ENCODE measurements at regions not wholly inside any gene's neighbourhood (a gene's known extent, or its start where the extent isn't known, plus 50 kb on each side); places are given as distances from the start of the nearest gene placed in this dataset.
A peak's percentile ranks its signal among the peaks of the same experiment; 100 is the strongest.

GRCh38 chr5:124651663-124652513 is 94.6 kb downstream of the ZNF608 start:
- TF ChIP-seq TAF1 (IDR thresholded peaks at IDR 0.05; ENCODE audit: borderline replicate concordance, insufficient read depth, low read length) (0 out of 2 replicates have a peak, but pooled peaks have one; percentile 23), FOXP2 (optimal IDR thresholded peaks at IDR 0.05; ENCODE audit: borderline replicate concordance, extremely low read depth, extremely low read length, insufficient read depth) (peak; percentile 70), SIN3A (IDR thresholded peaks at IDR 0.05; ENCODE audit: borderline replicate concordance, insufficient read depth, low read length) (no peak), REST (IDR thresholded peaks at IDR 0.05; ENCODE audit: insufficient read depth in 1 of 2, low read depth in 2 of 2, low read length in 2 of 2) (peak in 1 of 2 experiments; percentile 10; a peak in 1 of 4 replicates), POLR2AphosphoS5 (IDR thresholded peaks at IDR 0.05; ENCODE audit: low read depth, low read length) (peak; percentile 37; the same call in 1 of the 2 replicates)

DNA sequence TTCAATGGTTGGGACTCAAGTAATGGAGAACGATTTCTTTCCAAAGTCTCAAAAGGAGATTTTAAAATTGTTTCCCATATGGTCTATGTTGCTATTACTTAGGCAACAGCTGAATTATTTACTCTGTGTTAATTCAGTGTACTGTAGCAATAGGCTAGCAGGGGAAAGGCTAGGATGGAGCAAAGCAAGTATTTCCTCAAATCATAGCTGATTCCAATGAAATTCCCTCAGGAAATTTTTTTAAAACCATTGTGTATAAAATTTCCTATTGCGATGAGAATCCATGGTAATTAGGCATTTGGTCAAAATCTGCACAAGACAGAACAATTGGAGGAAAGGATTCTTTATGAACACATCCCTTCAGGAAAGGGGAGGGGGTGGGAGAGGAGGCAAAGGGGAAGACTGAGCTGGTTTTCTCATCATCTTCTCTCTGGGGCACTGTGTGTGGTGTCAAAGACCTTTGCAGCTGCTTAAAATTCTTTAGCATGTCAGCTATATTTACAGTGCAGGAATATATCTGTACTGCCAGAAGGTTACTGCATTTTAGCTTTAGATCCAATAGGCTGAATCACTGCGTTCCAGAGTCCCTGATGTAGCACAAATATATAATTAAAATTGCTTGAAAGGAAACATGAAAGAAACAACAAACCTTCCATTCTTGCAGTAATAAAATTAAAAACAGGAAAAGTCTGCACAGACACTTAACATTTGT is 95.3 kb downstream of the ZNF608 start:
- TF ChIP-seq FOXP2 (optimal IDR thresholded peaks at IDR 0.05; ENCODE audit: borderline replicate concordance, extremely low read depth, extremely low read length, insufficient read depth) = no peak
- TF ChIP-seq SIN3A (IDR thresholded peaks at IDR 0.05; ENCODE audit: borderline replicate concordance, insufficient read depth, low read length) = no peak; the same call in 1 of the 2 replicates
- TF ChIP-seq REST (IDR thresholded peaks at IDR 0.05; ENCODE audit: insufficient read depth in 1 of 2, low read depth in 2 of 2, low read length in 2 of 2) = no peak
- no peak for TF ChIP-seq POLR2AphosphoS5 (IDR thresholded peaks at IDR 0.05; ENCODE audit: low read depth, low read length)
- no peak for TF ChIP-seq TAF1 (IDR thresholded peaks at IDR 0.05; ENCODE audit: borderline replicate concordance, insufficient read depth, low read length)

DNA sequence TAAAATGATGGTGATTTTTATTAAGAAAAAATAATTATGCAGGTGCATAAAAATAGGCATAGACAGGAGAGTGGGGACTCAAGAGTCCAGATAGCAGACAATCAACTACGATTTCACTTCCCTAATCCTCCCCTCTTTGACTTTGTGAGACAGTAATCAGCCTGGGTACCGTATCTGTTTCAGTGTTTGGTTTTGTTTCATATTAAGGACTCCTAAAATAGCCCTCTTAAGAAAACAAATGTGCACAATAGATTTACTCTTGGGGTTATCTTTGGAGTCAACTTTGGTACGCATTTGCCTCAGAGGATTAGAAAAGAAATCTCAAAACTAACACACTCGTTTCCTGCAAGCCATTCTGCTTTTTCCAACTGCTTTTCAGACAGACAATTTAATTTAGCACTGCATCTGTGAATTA is 96.3 kb downstream of the ZNF608 start:
- TF ChIP-seq POLR2AphosphoS5 (IDR thresholded peaks at IDR 0.05; ENCODE audit: low read depth, low read length) (peak; percentile 20; the same call in 1 of the 2 replicates), TAF1 (IDR thresholded peaks at IDR 0.05; ENCODE audit: borderline replicate concordance, insufficient read depth, low read length) (no peak; the same call in 1 of the 2 replicates)

GRCh38 chr5:124649491-124650146 is 96.8 kb downstream of the ZNF608 start:
- TF ChIP-seq POLR2AphosphoS5 (IDR thresholded peaks at IDR 0.05; ENCODE audit: low read depth, low read length) = peak; percentile 22; the same call in 1 of the 2 replicates
- peak; percentile 50 for TF ChIP-seq FOXP2 (optimal IDR thresholded peaks at IDR 0.05; ENCODE audit: borderline replicate concordance, extremely low read depth, extremely low read length, insufficient read depth)
- no peak for TF ChIP-seq TAF1 (IDR thresholded peaks at IDR 0.05; ENCODE audit: borderline replicate concordance, insufficient read depth, low read length)
- TF ChIP-seq SIN3A (IDR thresholded peaks at IDR 0.05; ENCODE audit: borderline replicate concordance, insufficient read depth, low read length) = peak; percentile 78; the same call in 1 of the 2 replicates

- TF ChIP-seq POLR2AphosphoS5 (IDR thresholded peaks at IDR 0.05; ENCODE audit: low read depth, low read length) (no peak), REST (IDR thresholded peaks at IDR 0.05; ENCODE audit: insufficient read depth in 1 of 2, low read depth in 2 of 2, low read length in 2 of 2) (no peak), SIN3A (IDR thresholded peaks at IDR 0.05; ENCODE audit: borderline replicate concordance, insufficient read depth, low read length) (no peak)
These were observed 97.5 kb downstream of the ZNF608 start for GRCh38 chr5:124648902-124649467.
